NCI-H345 (cell line): ENCODE measurements at regions not wholly inside any gene's neighbourhood (a gene's known extent, or its start where the extent isn't known, plus 50 kb on each side); places are given as distances from the start of the nearest gene placed in this dataset.

Source experiments
- DNase-seq: peaks from one replicate; lab custom pipeline; 2025; lab: John Stamatoyannopoulos, UW

- DNase-seq, result no peak
Observed at GRCh38 chr17:71331754-71332325, 789.0 kb upstream of the SOX9 start.

- no peak for DNase-seq
Observed at GRCh38 chr17:71334048-71334751, 786.6 kb upstream of the SOX9 start.

GRCh38 chr17:71335212-71335611 lies 785.6 kb upstream of the SOX9 start:
- DNase-seq, result no peak

- no peak for DNase-seq
Observed at GRCh38 chr17:71337938-71338337, 782.9 kb upstream of the SOX9 start.

GRCh38 chr17:71338396-71338795 lies 782.4 kb upstream of the SOX9 start:
- no peak for DNase-seq

- DNase-seq, result no peak
Observed at GRCh38 chr17:71339206-71339605, 781.6 kb upstream of the SOX9 start.

- no peak for DNase-seq
Observed at GRCh38 chr17:71342737-71343136, 778.1 kb upstream of the SOX9 start.

GRCh38 chr17:71349908-71350600 lies 770.8 kb upstream of the SOX9 start:
- DNase-seq, result no peak

- no peak for DNase-seq
Observed at GRCh38 chr17:71360301-71360700, 760.5 kb upstream of the SOX9 start.

GRCh38 chr17:71361656-71362450 lies 759.0 kb upstream of the SOX9 start:
- DNase-seq, result no peak

- no peak for DNase-seq
Observed at GRCh38 chr17:71363661-71364060, 757.2 kb upstream of the SOX9 start.

- DNase-seq, result no peak
Observed at GRCh38 chr17:71371809-71372208, 749.0 kb upstream of the SOX9 start.

- no peak for DNase-seq
Observed at GRCh38 chr17:71375948-71376347, 744.9 kb upstream of the SOX9 start.

- no peak for DNase-seq
Observed at GRCh38 chr17:71376933-71377332, 743.9 kb upstream of the SOX9 start.

GRCh38 chr17:71378036-71378435 lies 742.8 kb upstream of the SOX9 start:
- no peak for DNase-seq

GRCh38 chr17:71378741-71379140 lies 742.1 kb upstream of the SOX9 start:
- DNase-seq, result no peak

- no peak for DNase-seq
Observed at GRCh38 chr17:71379512-71379911, 741.3 kb upstream of the SOX9 start.

- DNase-seq, result no peak
Observed at GRCh38 chr17:71380535-71380934, 740.3 kb upstream of the SOX9 start.

GRCh38 chr17:71380936-71381335 lies 739.9 kb upstream of the SOX9 start:
- no peak for DNase-seq

- DNase-seq, result no peak
Observed at GRCh38 chr17:71383091-71383490, 737.7 kb upstream of the SOX9 start.

GRCh38 chr17:71387456-71387855 lies 733.4 kb upstream of the SOX9 start:
- no peak for DNase-seq

- no peak for DNase-seq
Observed at GRCh38 chr17:71392715-71393567, 727.9 kb upstream of the SOX9 start.
